ENCODE measurements at regions not wholly inside any gene's neighbourhood (a gene's known extent, or its start where the extent isn't known, plus 50 kb on each side); places are given as distances from the start of the nearest gene placed in this dataset.

DNA sequence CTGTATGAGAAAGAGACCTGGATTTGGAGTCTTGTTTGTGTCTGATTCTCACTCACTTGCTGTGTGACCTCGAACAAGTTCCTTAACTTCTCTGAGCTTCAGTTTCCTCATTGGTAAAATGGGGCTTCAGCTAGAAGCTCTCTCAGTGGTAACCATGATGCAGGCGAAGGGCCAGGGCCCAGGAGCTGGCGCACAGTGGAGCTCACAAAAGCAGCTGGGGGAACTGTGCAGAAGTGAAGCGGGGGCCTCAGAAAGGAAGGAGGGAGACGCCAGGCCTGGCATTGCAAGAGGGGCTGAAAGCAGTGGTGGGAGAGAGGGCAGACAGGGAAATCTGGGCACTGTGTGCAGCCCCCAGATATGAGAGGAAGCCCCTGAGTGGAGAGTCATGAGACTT is 88.9 kb upstream of the RUNX3 start:
- Histone ChIP-seq H3K27me3 (ENCODE audit: control insufficient read depth, insufficient read depth, low read length) (no peaks in the 10 kb centered on the region), H3K27ac (ENCODE audit: low read length) (no peak overlapping the region), H3K9me3 (ENCODE audit: control insufficient read depth, insufficient read depth, low read depth, low read length) (no peaks in the 10 kb centered on the region), H3K36me3 (ENCODE audit: control insufficient read depth, insufficient read depth, low read length) (no peaks in the 10 kb centered on the region), H3K4me1 (ENCODE audit: control insufficient read depth, insufficient read depth, low read length) (peaks cover 8% of the 10 kb centered on the region), H3K4me3 (ENCODE audit: low read depth in 2 of 2, low read length in 2 of 2) (no peak overlapping the region)
- no peak for DNase-seq (ENCODE audit: low read depth, low spot score)
- in situ Hi-C loops (cut with HindIII; ENCODE audit: low pct_unique_long_range_greater_than_20kb, low sequenced_read_pairs) (no loop called here), intact Hi-C loops (cut with micrococcal nuclease; ENCODE audit: unreplicated experiment) (no loop called here)
- ATAC-seq = no peak
- BruUV-seq (replicated peaks) = no TSS peak
- ChIA-PET CTCF (no interaction called here), POLR2A (interaction anchor here (0.7 kb wide), 1 partner anchor 69 kb away, joined by 3 read pairs; no protein-coding TSS in a partner anchor)
- TF ChIP-seq TCF7L2 (IDR thresholded peaks at IDR 0.05; ENCODE audit: low read depth, low read length) = no peak

DNA sequence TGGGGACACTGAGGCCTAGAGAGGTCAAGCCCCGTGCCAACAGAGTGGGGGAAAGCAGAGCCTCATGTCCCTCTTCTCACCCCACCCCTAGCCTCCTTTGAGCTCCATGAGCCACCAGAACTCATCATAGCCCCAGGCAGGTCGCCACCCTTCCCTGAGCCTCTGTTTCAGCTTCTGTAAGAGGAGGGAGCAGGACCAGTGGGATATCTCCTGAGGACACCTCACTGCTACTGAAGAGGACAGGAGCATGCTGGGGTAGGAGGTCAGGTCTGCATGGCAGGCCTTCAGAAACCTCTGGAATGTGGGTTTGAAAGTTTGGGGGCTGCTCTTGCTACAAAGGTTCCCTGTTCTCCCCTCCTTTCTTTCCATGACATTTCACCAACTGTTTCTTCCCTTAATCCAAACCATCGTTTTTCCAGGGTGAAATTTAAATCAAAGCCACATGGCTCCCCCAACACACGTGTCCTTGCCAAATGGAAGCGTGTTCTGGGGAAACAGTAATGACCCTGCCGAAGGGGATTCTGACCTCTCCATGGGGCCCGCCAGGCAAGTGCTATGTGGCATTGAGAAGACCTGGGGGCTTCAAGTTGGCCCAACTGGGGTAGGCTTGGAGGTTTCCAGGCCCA is 88.1 kb upstream of the RUNX3 start:
- no peak for ATAC-seq
- DNase-seq (ENCODE audit: low read depth, low spot score) = no peak
- BruUV-seq (replicated peaks) = no TSS peak
- CTCF ChIA-PET = no interaction called here
- POLR2A ChIA-PET = no interaction called here
- intact Hi-C loops (cut with micrococcal nuclease; ENCODE audit: unreplicated experiment) = no loop called here
- Histone ChIP-seq H3K36me3 (ENCODE audit: control insufficient read depth, insufficient read depth, low read length) (no peaks in the 10 kb centered on the region), H3K4me3 (ENCODE audit: low read depth in 2 of 2, low read length in 2 of 2) (no peak overlapping the region), H3K9me3 (ENCODE audit: control insufficient read depth, insufficient read depth, low read depth, low read length) (no peaks in the 10 kb centered on the region), H3K27ac (ENCODE audit: low read length) (no peak overlapping the region), H3K27me3 (ENCODE audit: control insufficient read depth, insufficient read depth, low read length) (no peaks in the 10 kb centered on the region), H3K4me1 (ENCODE audit: control insufficient read depth, insufficient read depth, low read length) (peaks cover 8% of the 10 kb centered on the region)
- in situ Hi-C loops (cut with HindIII; ENCODE audit: low pct_unique_long_range_greater_than_20kb, low sequenced_read_pairs) = no loop called here
- TF ChIP-seq TCF7L2 (IDR thresholded peaks at IDR 0.05; ENCODE audit: low read depth, low read length) (no peak), POLR2AphosphoS5 (IDR thresholded peaks at IDR 0.05; ENCODE audit: low read depth, low read length) (no peak), SIN3A (IDR thresholded peaks at IDR 0.05; ENCODE audit: borderline replicate concordance, insufficient read depth, low read depth, low read length) (no peak)
- TF ChIP-seq, protein P1, sequence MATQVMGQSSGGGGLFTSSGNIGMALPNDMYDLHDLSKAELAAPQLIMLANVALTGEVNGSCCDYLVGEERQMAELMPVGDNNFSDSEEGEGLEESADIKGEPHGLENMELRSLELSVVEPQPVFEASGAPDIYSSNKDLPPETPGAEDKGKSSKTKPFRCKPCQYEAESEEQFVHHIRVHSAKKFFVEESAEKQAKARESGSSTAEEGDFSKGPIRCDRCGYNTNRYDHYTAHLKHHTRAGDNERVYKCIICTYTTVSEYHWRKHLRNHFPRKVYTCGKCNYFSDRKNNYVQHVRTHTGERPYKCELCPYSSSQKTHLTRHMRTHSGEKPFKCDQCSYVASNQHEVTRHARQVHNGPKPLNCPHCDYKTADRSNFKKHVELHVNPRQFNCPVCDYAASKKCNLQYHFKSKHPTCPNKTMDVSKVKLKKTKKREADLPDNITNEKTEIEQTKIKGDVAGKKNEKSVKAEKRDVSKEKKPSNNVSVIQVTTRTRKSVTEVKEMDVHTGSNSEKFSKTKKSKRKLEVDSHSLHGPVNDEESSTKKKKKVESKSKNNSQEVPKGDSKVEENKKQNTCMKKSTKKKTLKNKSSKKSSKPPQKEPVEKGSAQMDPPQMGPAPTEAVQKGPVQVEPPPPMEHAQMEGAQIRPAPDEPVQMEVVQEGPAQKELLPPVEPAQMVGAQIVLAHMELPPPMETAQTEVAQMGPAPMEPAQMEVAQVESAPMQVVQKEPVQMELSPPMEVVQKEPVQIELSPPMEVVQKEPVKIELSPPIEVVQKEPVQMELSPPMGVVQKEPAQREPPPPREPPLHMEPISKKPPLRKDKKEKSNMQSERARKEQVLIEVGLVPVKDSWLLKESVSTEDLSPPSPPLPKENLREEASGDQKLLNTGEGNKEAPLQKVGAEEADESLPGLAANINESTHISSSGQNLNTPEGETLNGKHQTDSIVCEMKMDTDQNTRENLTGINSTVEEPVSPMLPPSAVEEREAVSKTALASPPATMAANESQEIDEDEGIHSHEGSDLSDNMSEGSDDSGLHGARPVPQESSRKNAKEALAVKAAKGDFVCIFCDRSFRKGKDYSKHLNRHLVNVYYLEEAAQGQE (IDR thresholded peaks at IDR 0.05; ENCODE audit: insufficient read depth in 1 of 2, low read depth in 2 of 2, low read length in 1 of 2) = no peak
- TF ChIP-seq, protein P2, sequence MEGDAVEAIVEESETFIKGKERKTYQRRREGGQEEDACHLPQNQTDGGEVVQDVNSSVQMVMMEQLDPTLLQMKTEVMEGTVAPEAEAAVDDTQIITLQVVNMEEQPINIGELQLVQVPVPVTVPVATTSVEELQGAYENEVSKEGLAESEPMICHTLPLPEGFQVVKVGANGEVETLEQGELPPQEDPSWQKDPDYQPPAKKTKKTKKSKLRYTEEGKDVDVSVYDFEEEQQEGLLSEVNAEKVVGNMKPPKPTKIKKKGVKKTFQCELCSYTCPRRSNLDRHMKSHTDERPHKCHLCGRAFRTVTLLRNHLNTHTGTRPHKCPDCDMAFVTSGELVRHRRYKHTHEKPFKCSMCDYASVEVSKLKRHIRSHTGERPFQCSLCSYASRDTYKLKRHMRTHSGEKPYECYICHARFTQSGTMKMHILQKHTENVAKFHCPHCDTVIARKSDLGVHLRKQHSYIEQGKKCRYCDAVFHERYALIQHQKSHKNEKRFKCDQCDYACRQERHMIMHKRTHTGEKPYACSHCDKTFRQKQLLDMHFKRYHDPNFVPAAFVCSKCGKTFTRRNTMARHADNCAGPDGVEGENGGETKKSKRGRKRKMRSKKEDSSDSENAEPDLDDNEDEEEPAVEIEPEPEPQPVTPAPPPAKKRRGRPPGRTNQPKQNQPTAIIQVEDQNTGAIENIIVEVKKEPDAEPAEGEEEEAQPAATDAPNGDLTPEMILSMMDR (IDR thresholded peaks at IDR 0.05) = no peak

DNA sequence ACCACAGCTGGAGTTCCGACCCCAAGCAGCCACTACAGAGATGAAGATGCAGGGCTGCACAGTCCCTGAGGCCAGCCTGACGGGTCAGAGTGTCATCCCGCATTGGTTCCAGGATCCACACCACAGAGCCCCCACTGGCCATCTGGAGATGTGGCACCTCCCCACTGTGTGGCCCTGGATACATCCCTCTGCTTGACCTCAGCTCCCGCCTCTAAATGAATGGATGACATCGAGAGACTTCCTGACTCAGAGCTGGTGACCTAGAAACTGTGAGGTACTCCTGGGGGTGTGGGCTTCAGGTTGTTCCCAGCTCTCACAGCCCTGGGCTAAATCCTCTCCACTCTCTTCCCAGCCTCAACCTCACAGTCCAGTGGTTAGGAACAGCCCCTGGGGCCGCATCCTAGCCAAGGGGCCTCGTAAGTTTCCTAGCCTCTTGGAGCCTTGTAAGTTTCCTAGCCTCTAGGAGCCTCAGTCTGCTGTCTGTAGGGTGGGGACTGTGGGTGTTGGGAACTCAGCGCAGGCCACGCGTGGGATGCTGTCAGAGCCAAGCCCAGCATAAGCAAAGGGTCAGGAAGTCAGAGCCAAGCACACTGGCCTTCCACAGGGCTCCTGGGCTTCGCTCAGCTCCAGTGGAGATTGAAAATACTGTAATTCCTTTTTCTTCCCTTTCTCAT is 87.5 kb upstream of the RUNX3 start:
- no TSS peak for BruUV-seq (replicated peaks)

More for the DNA sequence above, 87.5 kb upstream of the RUNX3 start:
- Histone ChIP-seq H3K4me3 (ENCODE audit: low read depth in 2 of 2, low read length in 2 of 2) (no peak overlapping the region), H3K9me3 (ENCODE audit: control insufficient read depth, insufficient read depth, low read depth, low read length) (no peaks in the 10 kb centered on the region), H3K27ac (ENCODE audit: low read length) (no peak overlapping the region), H3K4me1 (ENCODE audit: control insufficient read depth, insufficient read depth, low read length) (peaks cover 3% of the 10 kb centered on the region), H3K36me3 (ENCODE audit: control insufficient read depth, insufficient read depth, low read length) (no peaks in the 10 kb centered on the region), H3K27me3 (ENCODE audit: control insufficient read depth, insufficient read depth, low read length) (no peaks in the 10 kb centered on the region)
- ChIA-PET POLR2A (no interaction called here), CTCF (no interaction called here)
- DNase-seq (ENCODE audit: low read depth, low spot score) (no peak), ATAC-seq (peak; percentile 46; the same call in 1 of the 2 replicates)
- intact Hi-C loops (cut with micrococcal nuclease; ENCODE audit: unreplicated experiment) (no loop called here), in situ Hi-C loops (cut with HindIII; ENCODE audit: low pct_unique_long_range_greater_than_20kb, low sequenced_read_pairs) (no loop called here)
- no peak for TF ChIP-seq SIN3A (IDR thresholded peaks at IDR 0.05; ENCODE audit: borderline replicate concordance, insufficient read depth, low read depth, low read length)
- TF ChIP-seq TCF7L2 (IDR thresholded peaks at IDR 0.05; ENCODE audit: low read depth, low read length) = no peak
- TF ChIP-seq, protein P1 (IDR thresholded peaks at IDR 0.05; ENCODE audit: insufficient read depth in 1 of 2, low read depth in 2 of 2, low read length in 1 of 2) = no peak
